NCI-H2029 treated with DMSO at 0.1 percent for 48 hours (cell line): ENCODE measurements at regions not wholly inside any gene's neighbourhood (a gene's known extent, or its start where the extent isn't known, plus 50 kb on each side); places are given as distances from the start of the nearest gene placed in this dataset.

Experiments
- DNase-seq: peaks from one replicate; lab custom pipeline; 2025; lab: John Stamatoyannopoulos, UW

GRCh38 chr11:33616552-33616951, 84.1 kb downstream of the C11orf91 start:
- DNase-seq: no peak

GRCh38 chr11:33615751-33616150, 84.9 kb downstream of the C11orf91 start:
- DNase-seq: no peak

- DNase-seq: no peak
These were observed 87.2 kb downstream of the C11orf91 start for GRCh38 chr11:33613404-33613803.

- DNase-seq: no peak
These were observed 89.7 kb downstream of the C11orf91 start for GRCh38 chr11:33610903-33611302.

GRCh38 chr11:33608386-33608785, 92.2 kb downstream of the C11orf91 start:
- no peak for DNase-seq

GRCh38 chr11:33606762-33607161, 93.9 kb downstream of the C11orf91 start:
- no peak for DNase-seq

GRCh38 chr11:33605703-33606102, 94.9 kb downstream of the C11orf91 start:
- DNase-seq: no peak

GRCh38 chr11:33598426-33599069, 102.1 kb downstream of the C11orf91 start:
- peak; percentile 80 for DNase-seq

- DNase-seq: no peak
These were observed 106.4 kb downstream of the C11orf91 start for GRCh38 chr11:33594188-33594587.

GRCh38 chr11:33590441-33590840, 110.2 kb downstream of the C11orf91 start:
- DNase-seq: no peak

GRCh38 chr11:33588056-33588455, 112.6 kb downstream of the C11orf91 start:
- no peak for DNase-seq

GRCh38 chr11:33585586-33586209, 114.9 kb downstream of the C11orf91 start:
- DNase-seq: no peak

GRCh38 chr11:33582636-33583325, 117.8 kb downstream of the C11orf91 start:
- no peak for DNase-seq

GRCh38 chr11:33579101-33579500, 121.5 kb downstream of the C11orf91 start:
- DNase-seq: no peak

- DNase-seq: no peak
These were observed 123.4 kb downstream of the C11orf91 start for GRCh38 chr11:33577204-33577603.

- no peak for DNase-seq
These were observed 125.3 kb downstream of the C11orf91 start for GRCh38 chr11:33575311-33575710.

- DNase-seq: no peak
These were observed 126.3 kb downstream of the C11orf91 start for GRCh38 chr11:33574331-33574730.

- DNase-seq: no peak
These were observed 131.3 kb downstream of the C11orf91 start for GRCh38 chr11:33569333-33569732.

GRCh38 chr11:33567004-33567403, 133.6 kb downstream of the C11orf91 start:
- DNase-seq: no peak

GRCh38 chr11:33564856-33565453, 135.7 kb downstream of the C11orf91 start:
- DNase-seq: no peak

GRCh38 chr11:33560729-33561128, 139.9 kb downstream of the C11orf91 start:
- peak; percentile 23 for DNase-seq

- no peak for DNase-seq
These were observed 141.1 kb downstream of the C11orf91 start for GRCh38 chr11:33559567-33559966.

- DNase-seq: no peak
These were observed 142.5 kb downstream of the C11orf91 start for GRCh38 chr11:33558097-33558496.
